ENCODE measurements at regions not wholly inside any gene's neighbourhood (a gene's known extent, or its start where the extent isn't known, plus 50 kb on each side); places are given as distances from the start of the nearest gene placed in this dataset.
A peak's percentile ranks its signal among the peaks of the same experiment; 100 is the strongest.

GRCh38 chr6:43992783-43993644, 134.2 kb downstream of the MRPL14 start:
- intact Hi-C loops (cut with DNase I) = no loop called here
- peak overlapping the region; percentile 28 to 67 (median 43) for H3K27ac ChIP-seq
- no peak for TF ChIP-seq CTCF (IDR thresholded peaks at IDR 0.05)
- peak; percentile 81 to 91 (median 86) for ATAC-seq
- H3K27me3 ChIP-seq = no peaks in the 10 kb centered on the region
- H3K4me1 ChIP-seq = peaks cover 15 to 32% (median 23%) of the 10 kb centered on the region in 3 donors
- 34 to 45% methylated on average over 6 of the region's 6 CpGs for WGBS, 2 donors
- peak; percentile 70 to 90 (median 84) for DNase-seq
- no peaks in the 10 kb centered on the region for H3K9me3 ChIP-seq
- H3K4me3 ChIP-seq = no peak overlapping the region
- FAIRE-seq = no peak
- no peaks in the 10 kb centered on the region for H3K36me3 ChIP-seq

- Histone ChIP-seq H3K27ac (peak overlapping the region in 2 of 4 donors; percentile 28 to 67), H3K4me3 (no peak overlapping the region), H3K9me3 (no peaks in the 10 kb centered on the region), H3K36me3 (no peaks in the 10 kb centered on the region), H3K4me1 (peaks cover 15 to 32% (median 23%) of the 10 kb centered on the region in 3 donors), H3K27me3 (no peaks in the 10 kb centered on the region)
- intact Hi-C loops (cut with DNase I) = no loop called here
- TF ChIP-seq CTCF (IDR thresholded peaks at IDR 0.05) = no peak
- 89 to 91% methylated on average over 4 of the region's 4 CpGs for WGBS, 2 donors
- DNase-seq = peak in 1 of 6 donors; percentile 36
- no peak for FAIRE-seq
- no peak for ATAC-seq
Measured at GRCh38 chr6:43992126-43992663, 135.1 kb downstream of the MRPL14 start.

- Histone ChIP-seq H3K9me3 (no peaks in the 10 kb centered on the region), H3K4me3 (no peak overlapping the region), H3K4me1 (peaks cover 17 to 34% (median 23%) of the 10 kb centered on the region in 3 donors), H3K27ac (peak overlapping the region in 2 of 4 donors; percentile 16 to 28), H3K27me3 (no peaks in the 10 kb centered on the region), H3K36me3 (no peaks in the 10 kb centered on the region)
- WGBS, 2 donors = 45 to 46% methylated on average over 18 of the region's 18 CpGs
- no peak for TF ChIP-seq CTCF (IDR thresholded peaks at IDR 0.05)
- intact Hi-C loops (cut with DNase I) = no loop called here
- DNase-seq (peak in 4 of 6 donors; percentile 31 to 60 (median 38)), FAIRE-seq (no peak), ATAC-seq (peak; percentile 6 to 58 (median 40))
Measured at GRCh38 chr6:43990627-43991619, 136.3 kb downstream of the MRPL14 start.

- intact Hi-C loops (cut with DNase I) = no loop called here
- Histone ChIP-seq H3K36me3 (no peaks in the 10 kb centered on the region), H3K4me1 (peaks cover 23 to 41% (median 24%) of the 10 kb centered on the region in 3 donors), H3K27ac (no peak overlapping the region), H3K27me3 (no peaks in the 10 kb centered on the region), H3K4me3 (no peak overlapping the region), H3K9me3 (no peaks in the 10 kb centered on the region)
- peak in 1 of 6 donors; percentile 15 for DNase-seq
- no peak for TF ChIP-seq CTCF (IDR thresholded peaks at IDR 0.05)
- ATAC-seq = no peak
- FAIRE-seq = no peak
- 49 to 56% methylated on average over 9 of the region's 9 CpGs for WGBS, 2 donors
Measured at GRCh38 chr6:43990275-43990626, 137.0 kb downstream of the MRPL14 start.

All from pancreas (tissue), 10 donors.